HEK293 (cell line): ENCODE measurements at regions not wholly inside any gene's neighbourhood (a gene's known extent, or its start where the extent isn't known, plus 50 kb on each side); places are given as distances from the start of the nearest gene placed in this dataset.

Experiments
- CTCF ChIA-PET: fragments of 350-600 bp; formaldehyde crosslinking; extraction: SDS; loops from one replicate; lab custom pipeline; 2021; ENCODE audit warnings: antibody characterized with exemption; lab: Yijun Ruan, JAX
- POLR2A ChIA-PET: fragments of 300-600 bp; formaldehyde crosslinking; extraction: SDS; loops from one replicate; lab custom pipeline; 2020; ENCODE audit warnings: antibody characterized with exemption, inconsistent platforms; lab: Yijun Ruan, JAX
- H3K27ac ChIP-seq: fragments of 200-500 bp; sonication (Bioruptor generic); 2 replicates; pipeline ENCODE4 v1.5.1; 2014; ENCODE audit warnings: low read depth, low read length, control low read depth, inconsistent platforms; ENCODE audit errors: extremely low read depth
- H3K36me3 ChIP-seq, 2 experiments: fragments of 200-500 bp in 1 of 2; sonication (Bioruptor generic) in 1 of 2; 1 replicate in 1 of 2; 2 replicates in 1 of 2; pipeline ENCODE4 v1.5.1; 2014 to 2017; ENCODE audit warnings: inconsistent platforms in 2 of 2, low read length in 2 of 2; ENCODE audit not compliant: control insufficient read depth in 2 of 2, insufficient read depth in 1 of 2
- H3K4me1 ChIP-seq: fragments of 200-500 bp; sonication (Bioruptor generic); 2 replicates; pipeline ENCODE4 v1.5.1; 2014; ENCODE audit warnings: mild to moderate bottlenecking, low read length, inconsistent platforms; ENCODE audit not compliant: control insufficient read depth, insufficient read depth
- H3K4me3 ChIP-seq: 2 replicates; pipeline ENCODE4 v1.5.1; 2011; ENCODE audit warnings: low read depth, mild to moderate bottlenecking, control low read depth, low read length, moderate library complexity
- H3K9me3 ChIP-seq: fragments of 200-500 bp; sonication (Bioruptor generic); 2 replicates; pipeline ENCODE4 v1.5.1; 2014; ENCODE audit warnings: low read depth, low read length, inconsistent platforms; ENCODE audit not compliant: control insufficient read depth, insufficient read depth
- BCL11A ChIP-seq: fragments of 450-650 bp; formaldehyde crosslinking; IDR thresholded peaks from 2 replicates; pipeline ENCODE4 v1.5.1; 2016; ENCODE audit warnings: low read depth, missing biosample characterization, missing genetic modification characterization
- BCL6B ChIP-seq: fragments of 450-650 bp; formaldehyde crosslinking; IDR thresholded peaks from 2 replicates; pipeline ENCODE4 v1.5.1; 2017; ENCODE audit warnings: missing biosample characterization, missing genetic modification characterization
- FEZF1 ChIP-seq: fragments of 450-650 bp; formaldehyde crosslinking; IDR thresholded peaks from 2 replicates; pipeline ENCODE4 v1.5.1; 2016; ENCODE audit warnings: missing biosample characterization, missing genetic modification characterization
- HOXD13 ChIP-seq: sonication (generic); formaldehyde crosslinking; IDR thresholded peaks from 2 replicates; pipeline ENCODE4 v1.8.0; 2022; ENCODE audit warnings: missing genetic modification reagents, borderline replicate concordance
- KLF1 ChIP-seq: fragments of 450-650 bp; formaldehyde crosslinking; IDR thresholded peaks from 2 replicates; pipeline ENCODE4 v1.5.1; 2016; ENCODE audit warnings: missing biosample characterization, missing genetic modification characterization
- KLF10 ChIP-seq: fragments of 450-650 bp; IDR thresholded peaks from 2 replicates; pipeline ENCODE4 v1.5.1; 2018; ENCODE audit warnings: missing biosample characterization, mild to moderate bottlenecking, missing genetic modification characterization
- PRDM4 ChIP-seq: fragments of 450-650 bp; formaldehyde crosslinking; IDR thresholded peaks from 2 replicates; pipeline ENCODE4 v1.5.1; 2017; ENCODE audit warnings: missing biosample characterization, missing genetic modification characterization
- PRDM6 ChIP-seq: fragments of 450-650 bp; formaldehyde crosslinking; IDR thresholded peaks from 2 replicates; pipeline ENCODE4 v1.5.1; 2017; ENCODE audit warnings: missing biosample characterization, missing genetic modification characterization
- SP7 ChIP-seq: fragments of 450-650 bp; formaldehyde crosslinking; IDR thresholded peaks from 2 replicates; pipeline ENCODE4 v1.5.1; 2016; ENCODE audit warnings: missing biosample characterization, missing genetic modification characterization
- TCF7L2 ChIP-seq: IDR thresholded peaks from 2 replicates; pipeline ENCODE4 v1.6.1; 2011; ENCODE audit warnings: low read depth, mild to moderate bottlenecking, inconsistent platforms, low read length, moderate library complexity, borderline replicate concordance
- ZBTB7A ChIP-seq: fragments of 450-650 bp; formaldehyde crosslinking; IDR thresholded peaks from 2 replicates; pipeline ENCODE4 v1.5.1; 2016; ENCODE audit warnings: low read depth, missing biosample characterization, missing genetic modification characterization
- ZNF362 ChIP-seq: fragments of 450-650 bp; formaldehyde crosslinking; IDR thresholded peaks from 2 replicates; pipeline ENCODE4 v1.5.1; 2016; ENCODE audit warnings: missing biosample characterization, missing genetic modification characterization
- ZNF561 ChIP-seq: fragments of 450-650 bp; IDR thresholded peaks from 2 replicates; pipeline ENCODE4 v1.5.1; 2018; ENCODE audit warnings: missing biosample characterization, missing genetic modification characterization, borderline replicate concordance
- ZNF624 ChIP-seq: fragments of 450-650 bp; formaldehyde crosslinking; IDR thresholded peaks from 2 replicates; pipeline ENCODE4 v1.5.1; 2017; ENCODE audit warnings: missing biosample characterization, missing genetic modification characterization
- ZNF639 ChIP-seq: fragments of 450-650 bp; formaldehyde crosslinking; IDR thresholded peaks from 2 replicates; pipeline ENCODE4 v1.5.1; 2016; ENCODE audit warnings: missing biosample characterization, missing genetic modification characterization
- ZNF692 ChIP-seq: fragments of 450-650 bp; formaldehyde crosslinking; IDR thresholded peaks from 2 replicates; pipeline ENCODE4 v1.5.1; 2016; ENCODE audit warnings: missing biosample characterization, missing genetic modification characterization
- ZXDB ChIP-seq: fragments of 450-650 bp; formaldehyde crosslinking; IDR thresholded peaks from 2 replicates; pipeline ENCODE4 v1.5.1; 2016; ENCODE audit warnings: missing biosample characterization, missing genetic modification characterization

GRCh38 chr10:61836888-61837754 is 64.4 kb upstream of the ARID5B start (continued):
- TF ChIP-seq BCL11A (tag by site-specific recombination) (0 out of 2 replicates have a peak, but pooled peaks have one; percentile 56), PRDM4 (tag by site-specific recombination) (peak; percentile 30; the same call in 1 of the 2 replicates), ZNF624 (tag by site-specific recombination) (no peak), ZBTB7A (tag by site-specific recombination) (no peak), ZNF639 (peak; percentile 70; the same call in 1 of the 2 replicates), TCF7L2 (peak; percentile 90), ZNF692 (tag by site-specific recombination) (0 out of 2 replicates have a peak, but pooled peaks have one; percentile 15), SP7 (tag by site-specific recombination) (peak; percentile 94), PRDM6 (tag by site-specific recombination) (peak; percentile 96), BCL6B (tag by site-specific recombination) (peak; percentile 80), ZXDB (tag by site-specific recombination) (peak; percentile 67), FEZF1 (tag by site-specific recombination) (peak; percentile 38; the same call in 1 of the 2 replicates), KLF10 (peak; percentile 45; the same call in 1 of the 2 replicates), HOXD13 (CRISPR knock-in tag) (0 out of 2 replicates have a peak, but pooled peaks have one; percentile 29)

- ChIA-PET POLR2A (interaction anchor here (0.6 to 1.2 kb wide), 5 partner anchors 8 to 216 kb away, joined by 3 to 9 read pairs (median 4); no protein-coding TSS in a partner anchor), CTCF (interaction anchor here (0.6 to 1.4 kb wide), 5 partner anchors 9 to 93 kb away, joined by 3 to 4 read pairs (median 3); no protein-coding TSS in a partner anchor)
- H3K27ac ChIP-seq = 0 out of 2 replicates have a peak overlapping the region, but pooled peaks have one; percentile 21
- TF ChIP-seq ZNF362 (tag by site-specific recombination) (no peak), ZNF624 (tag by site-specific recombination) (no peak), KLF1 (tag by site-specific recombination) (0 out of 2 replicates have a peak, but pooled peaks have one; percentile 12), ZNF561 (tag by site-specific recombination) (no peak), BCL11A (tag by site-specific recombination) (no peak)
- peaks cover 19% of the 10 kb centered on the region for H3K4me1 ChIP-seq
- no peaks in the 10 kb centered on the region for H3K9me3 ChIP-seq
- H3K36me3 ChIP-seq = no peaks in the 10 kb centered on the region
- H3K4me3 ChIP-seq = peak overlapping the region; percentile 6; the same call in 1 of the 2 replicates
These were observed 63.7 kb upstream of the ARID5B start for GRCh38 chr10:61837755-61838171.
